HG03097 (cell line): ENCODE measurements at regions not wholly inside any gene's neighbourhood (a gene's known extent, or its start where the extent isn't known, plus 50 kb on each side); places are given as distances from the start of the nearest gene placed in this dataset.
"Not testable (repeated sequence)": the region's sequence is repeated elsewhere in the genome, so short reads cannot be mapped to it uniquely, and the experiment has no call there.

ENCODE experiments used
- ATAC-seq: cut with Tn5 transposase; IDR thresholded peaks from one replicate; pipeline ENCODE4 v1.9.1; 2021; ENCODE audit not compliant: unreplicated experiment, low FRiP score

DNA sequence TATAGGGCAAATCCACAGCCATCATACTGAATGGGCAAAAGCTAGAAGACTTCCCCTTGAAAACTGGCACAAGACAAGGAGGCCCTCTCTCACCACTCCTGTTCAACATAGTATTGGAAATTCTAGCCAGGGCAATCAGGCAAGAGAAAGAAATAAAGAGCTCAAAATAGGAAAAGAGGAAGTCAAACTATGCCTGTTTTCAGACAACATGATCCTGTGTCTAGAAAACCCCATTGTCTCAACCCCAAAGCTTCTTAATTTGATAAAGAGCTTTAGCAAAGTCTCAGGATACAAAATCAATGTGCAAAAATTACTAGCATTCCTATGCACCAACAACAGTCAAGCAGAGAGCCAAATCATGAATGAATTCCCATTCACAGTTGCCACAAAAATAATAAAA is 160.3 kb downstream of the CXXC4 start:
- ATAC-seq = no peak

DNA sequence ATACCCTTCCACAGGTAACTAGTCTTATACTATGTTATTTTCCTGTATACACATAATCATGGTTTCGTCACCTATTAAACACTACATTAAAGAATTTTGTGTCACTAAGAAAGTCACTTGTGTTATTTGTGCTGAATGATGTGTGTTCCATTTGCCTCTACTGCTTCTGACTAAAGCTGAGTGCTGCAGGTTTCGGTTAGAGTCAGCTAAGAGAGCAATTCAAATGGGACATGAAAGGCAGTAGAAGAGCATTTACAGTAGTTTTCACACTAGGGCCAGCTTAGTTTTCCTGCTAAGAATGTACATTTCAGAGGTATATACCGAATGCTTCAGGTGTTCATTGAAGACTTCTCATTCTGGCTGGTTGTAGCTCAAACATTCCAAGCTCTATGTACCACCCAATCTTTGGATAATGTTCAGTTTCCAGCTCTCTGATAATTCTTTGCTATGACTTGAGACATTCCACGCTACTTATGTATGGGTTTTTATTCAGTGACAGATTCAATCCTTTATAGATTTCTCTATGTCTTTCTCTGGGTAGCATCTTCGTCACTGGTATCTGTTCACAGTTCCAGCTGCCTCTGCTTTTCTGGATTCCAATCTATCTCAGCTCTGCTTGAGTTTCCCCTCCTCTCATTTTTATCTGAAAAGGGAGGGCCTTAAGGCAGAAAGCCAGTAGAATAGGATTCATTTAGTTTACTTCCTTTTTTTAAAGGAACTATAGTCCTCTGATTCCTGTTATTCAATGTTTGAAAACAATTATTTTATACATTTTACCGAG is 164.4 kb downstream of the CXXC4 start:
- ATAC-seq = no peak

DNA sequence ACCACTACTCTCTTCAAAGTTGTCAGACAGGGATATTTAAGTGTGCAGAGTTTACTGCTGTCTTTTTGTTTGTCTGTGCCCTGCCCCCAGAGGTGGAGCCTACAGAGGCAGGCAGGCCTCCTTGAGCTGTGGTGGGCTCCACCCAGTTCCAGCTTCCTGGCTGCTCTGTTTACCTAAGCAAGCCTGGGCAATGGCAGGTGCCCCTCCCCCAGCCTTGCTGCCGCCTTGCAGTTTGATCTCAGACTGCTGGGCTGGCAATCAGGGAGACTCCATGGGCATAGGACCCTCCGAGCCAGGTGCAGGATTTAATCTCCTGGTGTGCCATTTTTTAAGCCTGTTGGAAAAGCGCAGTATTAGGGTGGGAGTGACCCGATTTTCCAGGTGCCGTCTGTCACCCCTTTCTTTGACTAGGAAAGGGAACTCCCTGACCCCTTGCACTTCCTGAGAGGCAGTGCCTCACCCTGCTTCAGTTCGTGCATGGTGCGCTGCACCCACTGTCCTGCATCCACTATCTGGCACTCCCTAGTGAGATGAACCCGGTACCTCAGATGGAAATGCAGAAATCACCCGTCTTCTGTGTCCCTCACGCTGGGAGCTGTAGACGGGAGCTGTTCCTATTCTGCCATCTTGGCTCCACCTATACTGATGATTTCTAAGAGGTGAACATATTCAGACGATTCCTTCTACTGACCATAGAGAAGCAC is 167.6 kb downstream of the CXXC4 start:
- not testable (repeated sequence) for ATAC-seq

DNA sequence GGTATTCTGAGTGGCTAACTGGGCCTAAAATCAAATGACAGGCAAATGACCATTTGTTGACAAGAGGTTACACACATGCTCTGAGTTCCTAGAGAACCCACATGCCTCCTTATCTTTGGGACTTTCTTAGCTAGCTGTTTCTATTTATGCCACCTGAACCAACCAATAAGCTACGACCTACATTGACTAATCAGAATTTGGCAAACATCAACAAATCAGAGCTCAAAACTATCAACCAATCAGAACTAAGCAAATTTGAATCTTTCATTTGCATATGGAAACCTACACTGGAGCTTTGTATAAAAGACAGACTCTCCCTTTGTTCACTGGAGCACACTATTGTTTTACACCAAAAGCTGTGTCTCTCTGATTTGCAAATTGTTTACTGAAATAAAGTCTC is 192.0 kb downstream of the CXXC4 start:
- ATAC-seq = no peak

DNA sequence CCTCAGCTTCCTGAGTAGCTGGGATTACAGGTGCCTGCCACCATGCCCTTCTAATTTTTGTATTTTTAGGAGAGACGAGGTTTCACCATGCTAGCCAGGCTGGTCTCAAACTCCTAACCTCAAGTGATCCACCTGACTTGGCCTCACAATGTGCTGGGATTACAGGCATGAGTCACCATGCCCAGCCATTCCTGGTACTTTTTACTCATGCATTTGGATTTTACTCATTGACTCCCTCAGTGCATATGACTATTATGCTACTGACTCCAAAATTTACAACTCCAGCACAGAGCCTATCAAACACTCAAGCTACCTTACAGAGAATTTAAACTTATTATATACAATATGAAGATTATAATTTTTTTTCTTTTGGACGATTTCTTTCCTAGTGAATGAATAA is 199.9 kb downstream of the CXXC4 start:
- no peak for ATAC-seq

DNA sequence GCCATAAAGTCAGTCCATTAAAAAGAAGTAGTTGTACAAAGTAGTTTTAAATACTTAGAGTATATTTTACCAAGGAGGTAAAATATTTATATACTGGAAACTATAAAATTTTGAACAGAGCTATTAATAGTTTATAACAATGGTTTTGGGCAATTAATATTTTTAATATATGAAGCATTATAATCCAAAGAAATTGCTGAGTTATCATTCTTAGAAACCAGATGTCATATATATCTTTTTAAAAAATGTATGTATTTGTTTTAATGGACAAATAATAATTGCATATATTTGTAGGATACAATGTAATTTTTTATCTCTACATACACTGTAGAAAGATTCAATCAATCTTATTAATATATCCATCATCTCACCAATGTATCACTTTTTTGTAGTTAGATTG is 207.8 kb downstream of the CXXC4 start:
- ATAC-seq = no peak

DNA sequence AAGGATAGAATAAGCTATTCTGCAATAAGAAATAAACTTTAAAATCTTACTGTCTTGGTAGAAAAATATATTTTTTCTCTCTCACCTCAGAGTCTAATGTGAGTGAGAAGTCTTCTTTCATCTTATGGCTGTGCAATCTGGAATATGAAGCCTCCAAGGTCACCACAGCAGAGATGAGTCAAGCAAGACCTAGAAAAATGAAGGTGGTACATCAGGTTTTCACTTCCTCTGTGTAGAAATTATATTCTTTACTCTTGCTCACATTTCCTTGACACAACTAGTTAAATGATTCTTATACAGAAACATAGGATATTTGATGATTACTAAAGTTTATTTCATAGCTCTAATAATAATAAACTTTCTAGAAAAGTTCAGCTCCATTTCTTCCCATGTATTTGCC is 211.4 kb downstream of the CXXC4 start:
- ATAC-seq = no peak

DNA sequence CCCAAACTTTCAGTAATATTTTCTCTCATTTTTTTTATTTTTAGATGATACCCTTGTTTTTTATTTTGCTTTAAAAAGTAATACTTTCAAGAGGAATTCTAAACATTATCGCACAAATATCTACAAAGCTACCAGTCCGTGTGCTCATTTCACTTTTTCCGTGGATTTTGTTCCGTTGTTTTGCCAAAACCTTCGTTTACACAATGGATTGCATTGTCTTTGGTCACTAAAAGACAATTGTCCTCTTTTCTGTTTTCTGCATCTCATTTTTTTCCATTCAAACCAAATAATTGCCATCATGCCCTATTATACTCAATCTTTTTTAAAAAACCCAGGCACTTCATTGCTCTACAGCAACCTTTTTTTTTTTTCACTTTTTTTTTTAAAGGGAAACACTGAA is 214.9 kb downstream of the CXXC4 start:
- no peak for ATAC-seq

DNA sequence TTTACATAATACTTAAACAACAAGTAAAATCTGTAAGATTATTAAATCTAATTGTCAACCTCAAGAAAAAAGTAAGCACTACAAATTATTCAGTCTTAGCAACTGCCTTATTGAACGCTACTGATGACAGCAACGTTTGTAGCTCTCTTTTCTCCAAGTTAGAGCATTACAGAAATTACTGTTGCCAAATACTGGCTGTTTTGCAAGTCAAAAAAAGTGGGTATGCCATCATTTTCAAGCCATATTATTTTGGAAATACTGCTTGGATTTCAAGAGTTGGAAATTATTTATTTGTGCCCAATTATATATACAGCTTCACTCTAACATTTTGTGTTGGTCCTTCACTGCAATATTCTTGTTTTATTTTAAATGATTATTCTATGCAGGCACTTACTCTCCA is 221.7 kb downstream of the CXXC4 start:
- ATAC-seq = no peak

DNA sequence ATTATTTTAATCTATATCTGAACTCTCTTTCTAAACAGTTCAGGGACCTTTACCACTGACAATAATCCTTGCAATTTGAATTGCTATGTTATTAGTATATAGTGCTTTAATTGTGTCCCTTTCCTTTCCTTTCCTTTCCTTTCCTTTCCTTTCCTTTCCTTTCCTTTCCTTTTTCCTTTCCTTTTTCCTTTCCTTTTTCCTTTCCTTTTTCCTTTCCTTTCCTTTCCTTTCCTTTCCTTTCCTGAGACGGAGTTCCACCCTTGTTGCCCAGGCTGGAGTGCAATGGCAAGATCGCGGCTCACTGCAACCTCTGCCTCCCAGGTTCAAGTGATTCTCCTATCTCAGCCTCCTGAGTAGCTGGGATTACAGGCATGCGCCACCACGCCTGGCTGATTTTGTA is 225.1 kb downstream of the CXXC4 start:
- not testable (repeated sequence) for ATAC-seq

DNA sequence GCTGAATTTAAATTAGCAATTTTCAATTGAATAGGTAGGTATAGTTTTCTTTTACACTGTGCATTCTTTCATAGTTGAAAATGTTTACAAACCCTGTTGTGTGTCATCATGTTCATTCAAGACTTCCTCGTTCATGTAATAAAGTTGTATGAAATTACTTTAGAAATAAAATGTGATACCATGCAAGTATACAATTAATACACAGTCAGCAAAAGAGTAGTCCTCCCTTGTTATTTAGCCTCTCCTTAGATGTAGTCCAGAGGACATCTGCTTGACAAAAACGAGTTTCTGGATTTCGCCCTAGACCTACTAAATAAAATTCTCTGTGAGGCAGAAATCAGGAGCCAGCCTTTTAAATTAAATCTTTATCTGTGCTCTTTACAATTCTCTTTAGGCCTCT is 231.6 kb downstream of the CXXC4 start:
- no peak for ATAC-seq

DNA sequence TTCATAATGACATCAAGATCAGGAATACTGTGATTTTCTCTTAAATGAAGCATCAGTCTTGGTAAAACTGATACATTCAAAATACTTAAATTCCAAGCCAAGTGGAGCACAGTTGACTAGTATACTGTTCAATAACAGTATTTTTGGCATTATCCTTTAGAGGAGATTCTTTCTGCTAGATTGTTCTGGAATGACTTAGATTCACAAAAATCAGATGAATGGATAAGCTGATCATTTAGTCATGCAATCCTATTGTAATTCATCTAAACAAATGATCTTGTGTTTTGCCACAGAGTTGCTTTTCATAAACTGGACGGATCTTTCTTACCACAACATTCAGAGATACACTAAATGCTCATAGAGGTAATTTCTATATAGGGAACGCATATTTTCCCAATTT is 232.0 kb downstream of the CXXC4 start:
- ATAC-seq = no peak

DNA sequence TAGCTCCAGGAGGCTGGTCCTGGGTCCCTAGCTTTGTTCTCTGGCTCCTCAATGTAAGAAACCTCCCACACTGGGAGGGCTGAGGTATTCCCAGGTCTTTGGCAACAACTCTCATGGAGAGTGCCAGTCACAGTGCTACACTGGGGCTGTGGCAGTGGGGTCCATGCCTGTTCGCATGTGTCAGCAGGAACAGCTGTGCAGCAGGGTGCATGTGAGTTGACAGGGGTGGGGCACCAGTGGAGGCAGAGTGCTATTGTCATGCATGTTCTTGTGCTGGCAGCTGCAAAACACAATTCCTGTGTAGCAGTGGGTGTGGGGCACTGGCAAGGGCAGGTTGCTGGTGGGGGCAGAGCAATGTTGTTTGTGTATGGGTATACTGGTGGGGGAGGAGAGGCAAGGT is 246.0 kb downstream of the CXXC4 start:
- no peak for ATAC-seq

DNA sequence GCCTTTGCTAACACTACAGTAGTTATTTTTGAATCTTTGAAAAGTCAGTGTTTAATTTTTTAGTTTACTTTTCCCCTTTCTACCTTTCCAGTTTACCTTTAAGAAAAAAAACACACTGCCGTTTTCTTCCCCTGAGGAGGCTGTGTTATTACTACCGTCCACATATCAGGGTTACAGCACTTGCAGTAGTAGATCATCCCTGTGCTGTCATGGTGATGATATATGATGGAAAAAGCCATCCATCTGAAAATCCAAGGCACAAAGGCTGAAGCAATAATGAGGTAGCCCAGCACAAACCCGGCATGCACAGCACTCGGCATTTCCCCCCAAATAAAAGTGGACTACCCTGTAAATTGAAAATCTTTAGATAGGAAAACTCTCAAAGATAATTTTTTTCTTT is 258.7 kb downstream of the CXXC4 start:
- ATAC-seq = no peak

DNA sequence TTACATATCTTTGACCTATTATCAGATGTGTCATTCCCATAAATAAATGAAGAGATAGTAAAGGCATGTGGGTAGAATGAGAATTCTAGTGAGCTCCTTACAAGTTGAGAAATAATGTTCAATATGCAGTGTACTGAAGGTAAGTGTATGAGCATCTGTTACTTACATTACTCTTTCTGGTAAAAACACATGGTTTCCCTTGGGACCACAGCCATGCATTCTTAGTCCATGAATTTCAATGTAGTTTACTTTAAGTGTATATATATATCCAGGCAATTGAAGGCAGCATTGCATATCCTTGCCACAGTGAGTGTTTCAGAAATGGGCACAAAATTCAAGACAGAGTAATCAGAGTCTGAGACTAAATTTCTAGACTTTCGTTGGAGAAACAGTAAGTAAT is 277.2 kb downstream of the CXXC4 start:
- ATAC-seq = no peak

DNA sequence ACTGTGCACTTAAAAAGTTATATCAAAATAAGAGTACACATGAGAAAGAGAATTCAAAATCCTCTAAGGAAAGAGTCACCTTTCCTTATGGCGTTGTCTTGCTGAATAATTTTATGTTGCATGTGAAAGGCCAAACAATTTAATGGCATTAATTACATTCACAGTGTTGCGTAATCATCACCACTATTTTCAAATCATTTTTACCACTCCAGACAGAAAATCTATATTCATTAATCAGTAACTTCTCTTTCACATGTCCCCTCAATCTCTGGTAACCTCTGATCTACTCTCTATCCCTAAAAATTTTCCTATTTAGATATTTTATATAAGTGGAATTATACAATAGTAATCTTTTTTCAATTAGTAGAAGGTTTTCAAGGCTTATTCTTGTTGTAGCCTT is 283.0 kb downstream of the CXXC4 start:
- no peak for ATAC-seq

DNA sequence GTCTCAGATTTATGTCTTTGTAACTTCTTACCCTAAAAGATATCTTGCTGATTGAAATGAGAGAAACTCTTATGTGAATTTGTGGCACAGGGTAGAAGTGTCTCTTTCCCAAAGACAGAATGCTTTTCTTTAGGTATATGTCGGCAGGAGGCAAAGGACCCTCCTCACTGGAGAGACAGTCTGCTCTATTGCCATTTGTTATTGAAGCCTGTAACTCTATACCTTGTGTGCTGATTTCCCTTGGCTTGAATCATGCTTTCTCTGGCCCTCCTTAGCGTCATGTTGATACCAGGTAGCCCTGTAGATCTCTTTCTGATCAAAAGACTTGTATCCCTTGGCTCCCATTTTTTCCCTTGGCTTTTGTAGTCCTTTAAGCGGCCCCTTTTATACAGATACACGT is 284.3 kb downstream of the CXXC4 start:
- no peak for ATAC-seq

DNA sequence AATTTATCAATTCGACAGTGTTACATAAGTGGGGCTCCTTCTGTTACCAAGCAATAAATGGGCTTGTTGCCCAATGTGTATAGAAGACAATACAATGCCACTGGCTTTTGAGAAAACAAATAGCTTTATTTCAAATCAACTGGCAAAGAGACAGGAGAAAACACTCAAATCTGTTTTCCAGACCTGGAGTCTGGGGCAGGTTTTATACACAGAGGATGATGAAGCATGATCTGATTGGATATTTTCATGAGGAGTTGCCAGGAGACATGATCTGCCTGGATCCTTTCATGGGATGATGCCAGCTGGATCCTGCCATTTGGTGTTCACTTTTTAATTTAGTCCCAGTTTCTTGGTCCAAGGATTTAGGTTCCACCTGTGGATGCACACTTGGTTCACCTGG is 287.9 kb downstream of the CXXC4 start:
- no peak for ATAC-seq

DNA sequence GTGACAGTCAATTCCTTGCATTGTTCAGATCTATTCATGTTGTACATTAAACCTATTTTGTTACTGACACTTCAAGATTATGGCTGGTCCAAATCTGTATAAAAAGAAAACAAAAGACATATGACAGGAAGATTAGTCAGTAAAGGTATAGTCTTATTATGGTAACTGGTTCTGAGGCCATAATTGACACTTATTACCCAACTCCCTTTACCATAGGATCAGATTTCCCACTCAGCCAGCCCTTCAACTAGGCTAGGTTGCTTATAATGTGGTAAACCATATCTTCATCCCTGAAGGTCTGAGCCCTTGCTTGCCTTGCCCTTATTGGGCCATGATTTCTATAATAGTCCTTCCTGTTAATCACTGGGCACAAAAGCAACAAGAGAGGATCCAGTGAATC is 289.6 kb downstream of the CXXC4 start:
- no peak for ATAC-seq

DNA sequence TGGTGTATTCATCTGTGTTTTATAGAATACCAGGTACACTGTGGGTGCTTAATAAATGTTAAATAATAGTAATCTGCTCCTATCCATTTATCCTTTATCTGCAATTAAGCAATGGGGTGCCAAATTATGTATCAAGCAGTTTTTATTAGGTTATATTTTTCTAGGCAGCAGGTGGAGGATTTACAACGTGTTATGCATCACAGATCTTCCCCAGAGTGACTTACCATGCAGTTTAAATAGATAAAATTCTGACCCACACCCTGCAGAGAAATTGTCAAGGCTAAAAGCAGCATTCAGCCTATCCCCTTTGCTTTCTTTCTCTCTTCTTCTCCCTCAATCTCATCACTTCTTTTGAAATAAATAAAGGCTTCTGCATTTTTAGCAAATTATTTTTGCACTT is 306.4 kb downstream of the CXXC4 start:
- ATAC-seq = no peak

DNA sequence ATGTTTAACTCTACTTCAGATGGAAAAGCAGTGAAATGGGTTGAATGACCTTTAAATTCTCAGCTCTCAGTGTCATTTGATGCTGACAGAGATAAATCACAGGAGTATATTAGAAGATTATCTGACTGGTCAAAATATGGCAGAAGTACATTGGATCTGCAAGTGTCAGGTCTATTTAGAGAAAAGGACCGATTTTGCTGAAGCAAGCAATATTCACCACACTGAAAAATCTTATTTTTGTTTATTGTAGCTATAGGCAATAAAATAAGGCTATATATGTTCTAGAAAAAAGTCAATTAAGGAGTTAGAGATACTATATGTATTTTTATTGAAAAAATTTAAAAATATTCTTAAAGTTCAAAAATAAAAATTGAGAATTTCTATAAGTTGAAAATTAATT is 325.3 kb downstream of the CXXC4 start:
- no peak for ATAC-seq

DNA sequence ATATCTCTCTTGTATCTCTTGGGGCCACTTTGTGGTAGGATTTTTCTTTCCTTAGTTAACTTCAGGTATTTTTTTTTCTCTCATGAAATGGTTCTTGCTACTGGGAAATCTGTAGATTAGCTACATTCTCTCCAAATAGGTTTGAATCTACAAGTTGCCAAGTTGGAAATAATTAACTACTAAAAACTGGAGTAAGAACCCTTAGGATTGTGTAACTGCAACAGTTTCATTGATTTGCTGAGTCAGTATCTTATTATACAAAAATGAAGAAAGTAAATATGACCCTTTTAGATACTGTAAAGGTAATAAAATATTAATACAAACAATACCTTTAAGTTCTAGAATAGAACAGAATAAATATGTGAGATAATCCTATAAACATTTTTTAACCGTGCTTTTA is 327.9 kb downstream of the CXXC4 start:
- ATAC-seq = no peak
